ENCODE measurements at regions not wholly inside any gene's neighbourhood (a gene's known extent, or its start where the extent isn't known, plus 50 kb on each side); places are given as distances from the start of the nearest gene placed in this dataset.

- TF ChIP-seq REST (IDR thresholded peaks at IDR 0.05; ENCODE audit: unreplicated experiment) = no peak
- TF ChIP-seq ZNF331 (CRISPR knock-in tag; IDR thresholded peaks at IDR 0.05; ENCODE audit: low read depth) = no peak
- no peak for TF ChIP-seq CREB1 (CRISPR knock-in tag; IDR thresholded peaks at IDR 0.05; ENCODE audit: low read depth)
- TF ChIP-seq POLR2AphosphoS5 (IDR thresholded peaks at IDR 0.05; ENCODE audit: low read depth) = no peak
- TF ChIP-seq EZH2phosphoT487 (IDR thresholded peaks at IDR 0.05; ENCODE audit: unreplicated experiment) = no peak
- no peak for TF ChIP-seq NANOG (IDR thresholded peaks at IDR 0.05; ENCODE audit: borderline replicate concordance)
- no peak for TF ChIP-seq EZH2 (IDR thresholded peaks at IDR 0.05; ENCODE audit: low read depth, unreplicated experiment)
- TF ChIP-seq ZNF114 (CRISPR knock-in tag; IDR thresholded peaks at IDR 0.05) = no peak
- no peak for TF ChIP-seq JUNB (IDR thresholded peaks at IDR 0.05; ENCODE audit: unreplicated experiment)
These were observed 239.9 kb downstream of the NPR3 start (continued) for GRCh38 chr5:32951003-32951402.

- Histone ChIP-seq H3F3A (replicated peaks; ENCODE audit: low read depth) (no peaks in the 10 kb centered on the region), H3K36me3 (ENCODE audit: insufficient read depth) (no peaks in the 10 kb centered on the region), H3K4me2 (no peak overlapping the region), H3K4me1 (ENCODE audit: insufficient read depth) (peaks cover 24% of the 10 kb centered on the region), H3K27me3 (ENCODE audit: insufficient read depth) (no peaks in the 10 kb centered on the region), H3K4me3 (no peak overlapping the region), H4K20me1 (replicated peaks; ENCODE audit: insufficient read depth) (no peaks in the 10 kb centered on the region), H2AFZ (no peak overlapping the region), H3K9me2 (ENCODE audit: insufficient read depth) (peaks cover 4% of the 10 kb centered on the region), H3K27ac (ENCODE audit: low read depth) (peak overlapping the region; percentile 0; the same call in 1 of the 2 replicates), H3K79me2 (replicated peaks; ENCODE audit: insufficient read depth) (no peaks in the 10 kb centered on the region)
- Mint-ChIP-seq H3K9me3 (peaks cover 8% of the 10 kb centered on the region; the same call in 2 of the 3 replicates), H3K4me3 (no peak overlapping the region), H3K27me3 (ENCODE audit: insufficient read depth, low read depth, poor library complexity) (no peaks in the 10 kb centered on the region), H3K27ac (no peak overlapping the region), H3K4me1 (peaks cover 14% of the 10 kb centered on the region), H3K36me3 (ENCODE audit: low read depth) (peaks cover 6% of the 10 kb centered on the region; the same call in 2 of the 3 replicates)
- no peak for ATAC-seq
- DNase-seq (ENCODE audit: low spot score) = no peak
- TF ChIP-seq ZNF462 (CRISPR knock-in tag; IDR thresholded peaks at IDR 0.05) (no peak), EZH2 (IDR thresholded peaks at IDR 0.05; ENCODE audit: low read depth, unreplicated experiment) (no peak), ETS1 (IDR thresholded peaks at IDR 0.05) (no peak), NANOG (IDR thresholded peaks at IDR 0.05; ENCODE audit: borderline replicate concordance) (no peak), ZNF331 (CRISPR knock-in tag; IDR thresholded peaks at IDR 0.05; ENCODE audit: low read depth) (no peak), POLR2AphosphoS5 (IDR thresholded peaks at IDR 0.05; ENCODE audit: low read depth) (no peak), EZH2phosphoT487 (IDR thresholded peaks at IDR 0.05; ENCODE audit: unreplicated experiment) (no peak), ZNF114 (CRISPR knock-in tag; IDR thresholded peaks at IDR 0.05) (no peak), STAT1 (IDR thresholded peaks at IDR 0.05; ENCODE audit: unreplicated experiment) (no peak), JUNB (IDR thresholded peaks at IDR 0.05; ENCODE audit: unreplicated experiment) (no peak)
These were observed 240.8 kb downstream of the NPR3 start for GRCh38 chr5:32951878-32952277.

Measured in GM23338 (cell line).